ENCODE measurements at regions not wholly inside any gene's neighbourhood (a gene's known extent, or its start where the extent isn't known, plus 50 kb on each side); places are given as distances from the start of the nearest gene placed in this dataset.

- Histone ChIP-seq H3K4me3 (ENCODE audit: low read depth in 2 of 2, low read length in 2 of 2) (no peak overlapping the region), H3K9me3 (ENCODE audit: control insufficient read depth, insufficient read depth, low read depth, low read length) (no peaks in the 10 kb centered on the region), H3K27ac (ENCODE audit: low read length) (no peak overlapping the region), H3K36me3 (ENCODE audit: control insufficient read depth, insufficient read depth, low read length) (no peaks in the 10 kb centered on the region), H3K4me1 (ENCODE audit: control insufficient read depth, insufficient read depth, low read length) (no peaks in the 10 kb centered on the region), H3K27me3 (ENCODE audit: control insufficient read depth, insufficient read depth, low read length) (no peaks in the 10 kb centered on the region)
- TF ChIP-seq CTCF (IDR thresholded peaks at IDR 0.05), result no peak
- TF ChIP-seq SIN3A (IDR thresholded peaks at IDR 0.05; ENCODE audit: borderline replicate concordance, insufficient read depth, low read depth, low read length), result no peak
- TF ChIP-seq REST (IDR thresholded peaks at IDR 0.05; ENCODE audit: insufficient read depth in 1 of 2, low read depth in 2 of 2, low read length in 1 of 2), result no peak
- TF ChIP-seq TCF7L2 (IDR thresholded peaks at IDR 0.05; ENCODE audit: low read depth, low read length), result no peak
- TF ChIP-seq POLR2AphosphoS5 (IDR thresholded peaks at IDR 0.05; ENCODE audit: low read depth, low read length), result no peak
- ATAC-seq (no peak), DNase-seq (ENCODE audit: low read depth, low spot score) (no peak)
- no TSS peak for BruUV-seq (replicated peaks)
- POLR2A ChIA-PET, result no interaction called here
- in situ Hi-C loops (cut with HindIII; ENCODE audit: low pct_unique_long_range_greater_than_20kb, low sequenced_read_pairs), result no loop called here
- intact Hi-C loops (cut with micrococcal nuclease; ENCODE audit: unreplicated experiment), result no loop called here
- CTCF ChIA-PET, result no interaction called here
Measured at GRCh38 chr4:34094114-34094513, 2150.2 kb downstream of the ARAP2 start.

GRCh38 chr4:34105311-34105710 is 2139.0 kb downstream of the ARAP2 start:
- Histone ChIP-seq H3K27ac (ENCODE audit: low read length) (no peak overlapping the region), H3K27me3 (ENCODE audit: control insufficient read depth, insufficient read depth, low read length) (no peaks in the 10 kb centered on the region), H3K4me1 (ENCODE audit: control insufficient read depth, insufficient read depth, low read length) (no peaks in the 10 kb centered on the region), H3K36me3 (ENCODE audit: control insufficient read depth, insufficient read depth, low read length) (no peaks in the 10 kb centered on the region), H3K9me3 (ENCODE audit: control insufficient read depth, insufficient read depth, low read depth, low read length) (no peaks in the 10 kb centered on the region), H3K4me3 (ENCODE audit: low read depth in 2 of 2, low read length in 2 of 2) (no peak overlapping the region)
- ATAC-seq (no peak), DNase-seq (ENCODE audit: low read depth, low spot score) (no peak)
- intact Hi-C loops (cut with micrococcal nuclease; ENCODE audit: unreplicated experiment), result no loop called here
- BruUV-seq (replicated peaks), result no TSS peak
- in situ Hi-C loops (cut with HindIII; ENCODE audit: low pct_unique_long_range_greater_than_20kb, low sequenced_read_pairs), result no loop called here
- ChIA-PET POLR2A (no interaction called here), CTCF (no interaction called here)
- TF ChIP-seq CTCF (IDR thresholded peaks at IDR 0.05) (no peak), SIN3A (IDR thresholded peaks at IDR 0.05; ENCODE audit: borderline replicate concordance, insufficient read depth, low read depth, low read length) (no peak), REST (IDR thresholded peaks at IDR 0.05; ENCODE audit: insufficient read depth in 1 of 2, low read depth in 2 of 2, low read length in 1 of 2) (no peak)

Data from Panc1 (cell line).